HepG2 (cell line): ENCODE measurements at regions not wholly inside any gene's neighbourhood (a gene's known extent, or its start where the extent isn't known, plus 50 kb on each side); places are given as distances from the start of the nearest gene placed in this dataset.

Experiments
- ATAC-seq: fragments of 200-7000 bp; cut with Tn5 transposase; 3 replicates; pipeline ENCODE4 v1.9.1; 2020; ENCODE audit warnings: mild to moderate bottlenecking, moderate library complexity
- BruUV-seq: library from RNA; stranded (reverse); fragments of 400-500 nt; replicated peaks from 2 replicates; lab custom pipeline; 2021; lab: Mats Ljungman, UMichigan
- CTCF ChIA-PET: fragments of 300-600 bp; formaldehyde crosslinking; extraction: SDS; loops from one replicate; lab custom pipeline; 2021; ENCODE audit warnings: low total read pairs, inconsistent platforms, low intra/inter-chr PET ratio; lab: Yijun Ruan, JAX
- POLR2A ChIA-PET: fragments of 350-600 bp; sonication (Branson Sonifier 250); formaldehyde crosslinking; loops from one replicate; lab custom pipeline; 2020; ENCODE audit warnings: antibody characterized with exemption, inconsistent platforms; lab: Yijun Ruan, JAX
- DNase-seq: peaks from one replicate; pipeline ENCODE4 v3.0.0-alpha.2; 2015; ENCODE audit warnings: low spot score
- FAIRE-seq: peaks from 3 replicates; lab custom pipeline; 2011; peaks lifted over from hg19 to GRCh38; lab: Jason Lieb, UNC
- H2AFZ ChIP-seq: one replicate; pipeline ENCODE4 v1.6.1; 2011; ENCODE audit warnings: low read length, inconsistent platforms
- H3K27ac ChIP-seq: fragments of 300-600 bp; 3 replicates; pipeline ENCODE4 v1.8.0; 2011; ENCODE audit warnings: mixed run types, mild to moderate bottlenecking, mixed read lengths, low read length, inconsistent platforms; ENCODE audit not compliant: insufficient read depth; ENCODE audit errors: extremely low read length
- H3K27me3 ChIP-seq, 2 experiments: fragments of 200-600 bp in 1 of 2; 2 replicates in 1 of 2; 3 replicates in 1 of 2; pipeline versions ENCODE4 v1.6.0 to v1.8.0; 2011; ENCODE audit warnings: low read length in 2 of 2, mild to moderate bottlenecking in 2 of 2, moderate library complexity in 2 of 2, inconsistent platforms in 1 of 2; ENCODE audit not compliant: insufficient read depth in 2 of 2, control insufficient read depth in 1 of 2
- H3K36me3 ChIP-seq, 2 experiments: fragments of 200-600 bp in 1 of 2; replicated peaks in 1 of 2; 2 replicates in 1 of 2; 3 replicates in 1 of 2; pipeline versions ENCODE4 v1.5.1 to v1.8.0; 2011; ENCODE audit warnings: low read length in 2 of 2, inconsistent platforms in 1 of 2; ENCODE audit not compliant: insufficient read depth in 2 of 2, control insufficient read depth in 1 of 2
- H3K4me1 ChIP-seq: 2 replicates; pipeline ENCODE4 v1.5.1; 2012; ENCODE audit warnings: low read length, inconsistent platforms; ENCODE audit not compliant: insufficient read depth
- H3K4me2 ChIP-seq: 2 replicates; pipeline ENCODE4 v1.6.0; 2011; ENCODE audit warnings: low read depth, low read length, inconsistent platforms
- H3K4me3 ChIP-seq, 3 experiments: fragments of 200-600 bp in 1 of 3; sonication (generic), shearing (Covaris generic) in 1 of 3; replicated peaks in 1 of 3; 2 replicates each; pipeline ENCODE4 v1.5.1; 2011 to 2016; ENCODE audit warnings: low read length in 3 of 3, inconsistent platforms in 2 of 3, low read depth in 2 of 3, mild to moderate bottlenecking in 2 of 3, control low read depth in 1 of 3, mixed read lengths in 1 of 3; ENCODE audit not compliant: insufficient read depth in 1 of 3
- H3K79me2 ChIP-seq: one replicate; pipeline ENCODE4 v1.6.1; 2011; ENCODE audit warnings: low read length, inconsistent platforms; ENCODE audit not compliant: insufficient read depth
- H3K9ac ChIP-seq: 2 replicates; pipeline ENCODE4 v1.6.0; 2011; ENCODE audit warnings: mild to moderate bottlenecking, low read depth, low read length, inconsistent platforms; ENCODE audit not compliant: insufficient read depth
- H3K9me3 ChIP-seq: 2 replicates; pipeline ENCODE4 v1.5.1; 2012; ENCODE audit warnings: mild to moderate bottlenecking, low read length
- H4K20me1 ChIP-seq: 2 replicates; pipeline ENCODE4 v1.6.0; 2011; ENCODE audit warnings: inconsistent platforms, mild to moderate bottlenecking, low read length, moderate library complexity; ENCODE audit not compliant: insufficient read depth
- GPBP1L1 ChIP-seq: sonication (generic); formaldehyde crosslinking; IDR thresholded peaks from 2 replicates; pipeline ENCODE4 v1.5.0; 2020; ENCODE audit warnings: mild to moderate bottlenecking, missing genetic modification reagents
- JUNB ChIP-seq: sonication (generic); formaldehyde crosslinking; IDR thresholded peaks from 2 replicates; pipeline ENCODE4 v1.8.0; 2022; ENCODE audit warnings: missing genetic modification reagents, mild to moderate bottlenecking, borderline replicate concordance
- REL ChIP-seq: sonication (generic); formaldehyde crosslinking; conservative IDR thresholded peaks from 2 replicates; pipeline ENCODE4 v1.8.0; 2022; ENCODE audit warnings: mild to moderate bottlenecking, missing genetic modification reagents, moderate library complexity
- TEAD3 ChIP-seq: optimal IDR thresholded peaks from 2 replicates; pipeline ENCODE3; 2016; ENCODE audit warnings: borderline replicate concordance
- ZFX ChIP-seq: sonication (generic); formaldehyde crosslinking; IDR thresholded peaks from 2 replicates; pipeline ENCODE4 v1.4.0; 2020; ENCODE audit warnings: mild to moderate bottlenecking, low read depth, missing genetic modification reagents, moderate library complexity
- ZNF737 ChIP-seq: sonication (generic); formaldehyde crosslinking; IDR thresholded peaks from 2 replicates; pipeline ENCODE4 v1.5.0; 2020; ENCODE audit warnings: missing genetic modification reagents, mild to moderate bottlenecking, borderline replicate concordance
- WGBS: methylation state at CpG from one replicate; pipeline ENCODE4 v1.1.6; 2017; ENCODE audit warnings: low lambda C conversion rate; 5-methylcytosine and 5-hydroxymethylcytosine counted together
- in situ Hi-C: cut with HindIII; loops from 2 replicates; pipeline ENCODE4 v1.10.0; 2017; ENCODE audit warnings: low pct_unique_long_range_greater_than_20kb; ENCODE audit not compliant: extremely low pct_ligation_motif_present
- intact Hi-C: fragments of 100-400 bp; cut with micrococcal nuclease; formaldehyde crosslinking; loops from one replicate; pipeline ENCODE4 v1.10.0; 2022; ENCODE audit not compliant: unreplicated experiment

- TF ChIP-seq REL (CRISPR knock-in tag), result no peak
- TF ChIP-seq JUNB, result no peak
- no peak for TF ChIP-seq ZNF737 (CRISPR knock-in tag)
- no peak for TF ChIP-seq GPBP1L1 (CRISPR knock-in tag)
- no peak for TF ChIP-seq ZFX (CRISPR knock-in tag)
Observed at GRCh38 chr9:118038713-118039112, 334.5 kb downstream of the TLR4 start (continued).

GRCh38 chr9:118058227-118058626, 354.0 kb downstream of the TLR4 start:
- H3K36me3 ChIP-seq, result no peaks in the 10 kb centered on the region
- ATAC-seq, result no peak
- no peak overlapping the region for H3K4me2 ChIP-seq
- H3K9ac ChIP-seq, result no peak overlapping the region
- H3K27ac ChIP-seq, result no peak overlapping the region
- H3K9me3 ChIP-seq, result peaks cover 64% of the 10 kb centered on the region
- no peak for FAIRE-seq
- DNase-seq, result no peak
- intact Hi-C loops (no loop called here), in situ Hi-C loops (no loop called here)
- no peak overlapping the region for H2AFZ ChIP-seq
- 0% methylated on average over 2 of the region's 2 CpGs for WGBS
- H3K27me3 ChIP-seq, result no peaks in the 10 kb centered on the region
- TF ChIP-seq TEAD3 (CRISPR knock-in tag), result no peak
- no TSS peak for BruUV-seq
- CTCF ChIA-PET, result no interaction called here
- no peaks in the 10 kb centered on the region for H3K79me2 ChIP-seq
- no peaks in the 10 kb centered on the region for H3K4me1 ChIP-seq
- POLR2A ChIA-PET, result no interaction called here
- H3K4me3 ChIP-seq, result no peak overlapping the region
- no peaks in the 10 kb centered on the region for H4K20me1 ChIP-seq
